HL-60 (cell line): ENCODE measurements at regions not wholly inside any gene's neighbourhood (a gene's known extent, or its start where the extent isn't known, plus 50 kb on each side); places are given as distances from the start of the nearest gene placed in this dataset.
"Not testable (repeated sequence)": the region's sequence is repeated elsewhere in the genome, so short reads cannot be mapped to it uniquely, and the experiment has no call there.

Source experiments
- DNase-seq, 2 experiments: peaks; one replicate each; pipeline ENCODE4 v3.0.0-alpha.2; 2010 to 2020; ENCODE audit warnings: low read depth in 1 of 2, low spot score in 1 of 2
- H3K27ac ChIP-seq: fragments of 250-450 bp; sonication (Bioruptor Pico); replicated peaks from 2 replicates; pipeline ENCODE4 v1.5.1; 2020; ENCODE audit warnings: mild to moderate bottlenecking, moderate library complexity
- H3K27me3 ChIP-seq: fragments of 250-450 bp; sonication (Bioruptor Pico); 2 replicates; pipeline ENCODE4 v1.5.1; 2021; ENCODE audit warnings: mild to moderate bottlenecking, moderate library complexity; ENCODE audit not compliant: insufficient read depth, poor library complexity, severe bottlenecking
- H3K4me3 ChIP-seq: replicated peaks from 2 replicates; pipeline ENCODE4 v1.5.1; 2011; ENCODE audit warnings: mild to moderate bottlenecking, control low read depth, low read length; ENCODE audit not compliant: insufficient read depth
- GABPA ChIP-seq: IDR thresholded peaks from 2 replicates; pipeline ENCODE4 v1.6.1; 2012; ENCODE audit warnings: low read depth
- POLR2AphosphoS5 ChIP-seq: IDR thresholded peaks from 2 replicates; pipeline ENCODE4 v1.6.1; 2012; ENCODE audit warnings: low read depth
- SPI1 ChIP-seq: IDR thresholded peaks from 2 replicates; pipeline ENCODE4 v1.6.1; 2012; ENCODE audit warnings: low read depth, mild to moderate bottlenecking, borderline replicate concordance
- TF ChIP-seq, protein P1 (sequence below): IDR thresholded peaks from 2 replicates; pipeline ENCODE4 v1.6.1; 2012; ENCODE audit warnings: low read depth; ENCODE audit not compliant: insufficient replicate concordance
- TF ChIP-seq, protein P2 (sequence below): IDR thresholded peaks from one replicate; pipeline ENCODE4 v1.5.1; 2011; ENCODE audit warnings: low read length, control low read depth, inconsistent platforms; ENCODE audit not compliant: insufficient read depth

DNA sequence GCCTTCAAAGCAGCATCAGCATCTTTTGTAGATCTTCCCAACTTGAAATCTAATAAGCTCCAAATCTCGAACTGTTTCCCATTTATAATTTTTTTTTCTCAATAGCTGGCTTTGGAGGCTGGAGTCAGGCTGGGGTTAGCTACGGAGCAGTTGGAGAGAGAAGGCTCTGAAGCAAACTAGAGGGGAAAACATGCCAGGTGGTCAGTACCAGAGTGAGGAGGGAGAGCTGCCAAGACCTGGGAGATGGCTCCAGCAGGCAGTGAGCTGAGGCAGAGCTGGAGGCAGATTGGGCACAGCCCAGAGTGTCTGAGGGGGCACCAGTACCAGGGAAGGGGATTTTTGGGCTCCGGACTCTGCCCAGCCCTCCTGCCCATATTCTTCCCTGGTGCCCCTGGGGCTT lies 311.2 kb downstream of the RPLP1 start:
- Histone ChIP-seq H3K4me3 (no peak overlapping the region), H3K27ac (no peak overlapping the region), H3K27me3 (no peaks in the 10 kb centered on the region)
- no peak for TF ChIP-seq GABPA
- TF ChIP-seq, protein P1, sequence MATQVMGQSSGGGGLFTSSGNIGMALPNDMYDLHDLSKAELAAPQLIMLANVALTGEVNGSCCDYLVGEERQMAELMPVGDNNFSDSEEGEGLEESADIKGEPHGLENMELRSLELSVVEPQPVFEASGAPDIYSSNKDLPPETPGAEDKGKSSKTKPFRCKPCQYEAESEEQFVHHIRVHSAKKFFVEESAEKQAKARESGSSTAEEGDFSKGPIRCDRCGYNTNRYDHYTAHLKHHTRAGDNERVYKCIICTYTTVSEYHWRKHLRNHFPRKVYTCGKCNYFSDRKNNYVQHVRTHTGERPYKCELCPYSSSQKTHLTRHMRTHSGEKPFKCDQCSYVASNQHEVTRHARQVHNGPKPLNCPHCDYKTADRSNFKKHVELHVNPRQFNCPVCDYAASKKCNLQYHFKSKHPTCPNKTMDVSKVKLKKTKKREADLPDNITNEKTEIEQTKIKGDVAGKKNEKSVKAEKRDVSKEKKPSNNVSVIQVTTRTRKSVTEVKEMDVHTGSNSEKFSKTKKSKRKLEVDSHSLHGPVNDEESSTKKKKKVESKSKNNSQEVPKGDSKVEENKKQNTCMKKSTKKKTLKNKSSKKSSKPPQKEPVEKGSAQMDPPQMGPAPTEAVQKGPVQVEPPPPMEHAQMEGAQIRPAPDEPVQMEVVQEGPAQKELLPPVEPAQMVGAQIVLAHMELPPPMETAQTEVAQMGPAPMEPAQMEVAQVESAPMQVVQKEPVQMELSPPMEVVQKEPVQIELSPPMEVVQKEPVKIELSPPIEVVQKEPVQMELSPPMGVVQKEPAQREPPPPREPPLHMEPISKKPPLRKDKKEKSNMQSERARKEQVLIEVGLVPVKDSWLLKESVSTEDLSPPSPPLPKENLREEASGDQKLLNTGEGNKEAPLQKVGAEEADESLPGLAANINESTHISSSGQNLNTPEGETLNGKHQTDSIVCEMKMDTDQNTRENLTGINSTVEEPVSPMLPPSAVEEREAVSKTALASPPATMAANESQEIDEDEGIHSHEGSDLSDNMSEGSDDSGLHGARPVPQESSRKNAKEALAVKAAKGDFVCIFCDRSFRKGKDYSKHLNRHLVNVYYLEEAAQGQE = no peak
- no peak for TF ChIP-seq POLR2AphosphoS5
- TF ChIP-seq, protein P2, sequence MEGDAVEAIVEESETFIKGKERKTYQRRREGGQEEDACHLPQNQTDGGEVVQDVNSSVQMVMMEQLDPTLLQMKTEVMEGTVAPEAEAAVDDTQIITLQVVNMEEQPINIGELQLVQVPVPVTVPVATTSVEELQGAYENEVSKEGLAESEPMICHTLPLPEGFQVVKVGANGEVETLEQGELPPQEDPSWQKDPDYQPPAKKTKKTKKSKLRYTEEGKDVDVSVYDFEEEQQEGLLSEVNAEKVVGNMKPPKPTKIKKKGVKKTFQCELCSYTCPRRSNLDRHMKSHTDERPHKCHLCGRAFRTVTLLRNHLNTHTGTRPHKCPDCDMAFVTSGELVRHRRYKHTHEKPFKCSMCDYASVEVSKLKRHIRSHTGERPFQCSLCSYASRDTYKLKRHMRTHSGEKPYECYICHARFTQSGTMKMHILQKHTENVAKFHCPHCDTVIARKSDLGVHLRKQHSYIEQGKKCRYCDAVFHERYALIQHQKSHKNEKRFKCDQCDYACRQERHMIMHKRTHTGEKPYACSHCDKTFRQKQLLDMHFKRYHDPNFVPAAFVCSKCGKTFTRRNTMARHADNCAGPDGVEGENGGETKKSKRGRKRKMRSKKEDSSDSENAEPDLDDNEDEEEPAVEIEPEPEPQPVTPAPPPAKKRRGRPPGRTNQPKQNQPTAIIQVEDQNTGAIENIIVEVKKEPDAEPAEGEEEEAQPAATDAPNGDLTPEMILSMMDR = no peak
- TF ChIP-seq SPI1 = no peak
- no peak for DNase-seq

DNA sequence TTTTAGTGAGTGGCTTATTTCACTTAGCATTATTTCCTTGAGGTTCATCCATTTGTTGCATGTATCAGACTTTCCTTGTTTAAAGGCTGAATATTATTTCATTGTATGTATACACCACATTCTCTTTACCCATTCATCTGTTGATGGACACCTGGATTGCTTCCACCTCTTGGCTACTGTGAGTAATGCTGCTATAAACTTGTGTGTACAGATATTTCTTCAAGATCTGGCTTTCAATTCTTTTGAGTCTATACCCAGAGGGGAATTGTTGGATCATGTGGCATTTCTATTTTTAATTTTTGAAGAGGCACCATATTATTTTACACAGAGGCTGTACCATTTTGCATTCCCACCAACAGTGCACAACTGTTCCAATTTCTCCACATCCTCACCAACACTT lies 313.5 kb downstream of the RPLP1 start:
- no peak overlapping the region for H3K27ac ChIP-seq
- no peak for DNase-seq
- H3K27me3 ChIP-seq = no peaks in the 10 kb centered on the region
- TF ChIP-seq, protein P1 = no peak
- TF ChIP-seq POLR2AphosphoS5 = no peak
- TF ChIP-seq SPI1 = no peak
- no peak for TF ChIP-seq GABPA
- TF ChIP-seq, protein P2 = no peak
- H3K4me3 ChIP-seq = no peak overlapping the region

DNA sequence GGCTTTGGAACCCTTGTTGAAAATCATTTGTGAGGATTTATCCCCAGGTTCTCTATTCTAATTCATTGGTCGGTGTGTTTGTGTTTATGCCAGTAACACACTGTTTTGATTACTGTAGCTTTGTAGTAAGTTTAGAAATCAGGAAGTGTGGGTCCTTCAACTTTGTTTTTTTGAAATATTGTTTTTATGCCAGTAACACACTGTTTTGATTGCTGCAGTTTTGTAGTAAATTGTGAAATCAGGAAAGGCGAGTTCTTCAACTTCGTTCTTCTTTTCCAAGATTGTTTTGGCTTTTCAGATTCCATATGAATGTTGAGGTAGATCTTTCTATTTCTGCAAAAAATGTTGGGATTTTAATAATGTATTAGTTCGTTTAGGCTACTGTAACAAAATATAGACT lies 314.6 kb downstream of the RPLP1 start:
- TF ChIP-seq POLR2AphosphoS5 (no peak), GABPA (no peak), SPI1 (no peak)
- TF ChIP-seq, protein P2 = no peak
- TF ChIP-seq, protein P1 = no peak

DNA sequence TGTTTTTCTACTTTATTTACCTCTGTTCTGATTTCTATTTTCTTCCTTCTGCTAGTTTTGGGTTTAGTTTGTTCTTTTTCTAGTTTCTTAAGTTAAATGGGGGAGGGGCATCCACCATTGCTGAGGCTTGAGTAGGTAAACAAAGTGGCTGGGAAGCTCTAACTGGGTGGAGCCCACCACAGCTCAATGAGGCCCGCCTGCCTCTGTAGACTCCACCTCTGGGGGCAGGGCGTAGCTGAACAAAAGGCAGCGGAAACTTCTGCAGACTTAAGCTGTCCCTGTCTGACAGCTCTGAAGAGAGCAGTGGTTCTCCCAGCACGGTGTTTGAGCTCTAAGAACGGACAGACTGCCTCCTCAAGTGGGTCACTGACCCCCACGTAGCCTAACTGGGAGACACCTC lies 316.7 kb downstream of the RPLP1 start:
- not testable (repeated sequence) for H3K27ac ChIP-seq, DNase-seq, H3K4me3 ChIP-seq, H3K27me3 ChIP-seq

More for the DNA sequence above, 314.6 kb downstream of the RPLP1 start:
- H3K27ac ChIP-seq = no peak overlapping the region
- H3K27me3 ChIP-seq = no peaks in the 10 kb centered on the region
- H3K4me3 ChIP-seq = no peak overlapping the region
- no peak for DNase-seq

DNA sequence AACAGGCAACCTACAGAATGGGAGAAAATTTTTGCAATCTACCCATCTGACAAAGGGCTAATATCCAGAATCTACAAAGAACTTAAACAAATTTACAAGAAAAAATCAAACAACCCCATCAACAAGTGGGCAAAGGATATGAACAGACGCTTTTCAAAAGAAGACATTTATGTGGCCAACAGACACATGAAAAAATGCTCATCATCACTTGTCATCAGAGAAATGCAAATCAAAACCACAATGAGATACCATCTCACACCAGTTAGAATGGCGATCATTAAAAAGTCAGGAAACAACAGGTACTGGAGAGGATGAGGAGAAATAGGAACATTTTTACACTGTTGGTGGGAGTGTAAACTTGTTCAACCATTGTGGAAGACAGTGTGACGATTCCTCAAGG lies 321.6 kb downstream of the RPLP1 start:
- not testable (repeated sequence) for H3K27me3 ChIP-seq, DNase-seq, H3K4me3 ChIP-seq, H3K27ac ChIP-seq

DNA sequence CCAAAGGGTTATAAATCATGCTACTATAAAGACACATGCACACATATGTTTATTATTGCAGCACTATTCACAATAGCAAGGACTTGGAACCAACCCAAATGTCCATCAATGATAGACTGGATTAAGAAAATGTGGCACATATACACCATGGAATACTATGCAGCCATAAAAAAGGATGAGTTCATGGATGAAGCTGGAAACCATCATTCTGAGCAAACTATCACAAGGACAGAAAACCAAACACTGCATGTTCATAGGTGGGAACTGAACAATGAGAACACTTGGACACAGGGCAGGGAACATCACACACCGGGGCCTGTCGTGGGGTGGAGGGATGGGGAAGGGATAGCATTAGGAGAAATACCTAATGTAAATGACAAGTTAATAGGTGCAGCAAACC lies 322.1 kb downstream of the RPLP1 start:
- not testable (repeated sequence) for H3K27ac ChIP-seq, H3K27me3 ChIP-seq, DNase-seq, H3K4me3 ChIP-seq
